H9 (cell line): ENCODE measurements at regions not wholly inside any gene's neighbourhood (a gene's known extent, or its start where the extent isn't known, plus 50 kb on each side); places are given as distances from the start of the nearest gene placed in this dataset.

ENCODE experiments used
- DNase-seq: peaks from one replicate; pipeline ENCODE4 v3.0.0-alpha.2; 2017
- H2AFZ ChIP-seq: one replicate; pipeline ENCODE4 v1.6.1; 2013; ENCODE audit warnings: mild to moderate bottlenecking, low read length, control low read depth, moderate library complexity
- H2AK5ac ChIP-seq: 2 replicates; pipeline ENCODE4 v1.6.1; 2013; ENCODE audit warnings: low read length, control low read depth, mixed read lengths; ENCODE audit not compliant: insufficient read length
- H2BK120ac ChIP-seq: one replicate; pipeline ENCODE4 v1.6.1; 2013; ENCODE audit warnings: low read depth, mild to moderate bottlenecking, low read length, control low read depth, inconsistent platforms; ENCODE audit not compliant: poor library complexity, severe bottlenecking
- H2BK12ac ChIP-seq: 2 replicates; pipeline ENCODE4 v1.6.1; 2013; ENCODE audit warnings: low read length, control low read depth, mixed read lengths, low read depth; ENCODE audit not compliant: insufficient read length
- H2BK15ac ChIP-seq: 2 replicates; pipeline ENCODE4 v1.6.1; 2013; ENCODE audit warnings: low read depth, low read length, control low read depth
- H2BK20ac ChIP-seq: one replicate; pipeline ENCODE4 v1.6.1; 2013; ENCODE audit warnings: low read depth, mild to moderate bottlenecking, low read length, control low read depth, inconsistent platforms; ENCODE audit not compliant: poor library complexity, severe bottlenecking
- H2BK5ac ChIP-seq: 2 replicates; pipeline ENCODE4 v1.6.1; 2013; ENCODE audit warnings: low read length, control low read depth, mixed read lengths; ENCODE audit not compliant: insufficient read length
- H3K14ac ChIP-seq: 2 replicates; pipeline ENCODE4 v1.6.1; 2013; ENCODE audit warnings: low read length, control low read depth; ENCODE audit not compliant: insufficient read depth
- H3K18ac ChIP-seq: 2 replicates; pipeline ENCODE4 v1.6.1; 2013; ENCODE audit warnings: low read depth, mild to moderate bottlenecking, mixed read lengths, low read length, control low read depth; ENCODE audit not compliant: insufficient read length
- H3K23ac ChIP-seq: 2 replicates; pipeline ENCODE4 v1.6.1; 2013; ENCODE audit warnings: low read length, control low read depth, mixed read lengths, low read depth; ENCODE audit not compliant: insufficient read length
- H3K23me2 ChIP-seq: 2 replicates; pipeline ENCODE4 v1.6.1; 2013; ENCODE audit warnings: low read depth, mild to moderate bottlenecking, mixed read lengths, low read length, control low read depth; ENCODE audit not compliant: insufficient read length, poor library complexity, severe bottlenecking
- H3K27ac ChIP-seq: 2 replicates; pipeline ENCODE4 v1.5.1; 2013; ENCODE audit warnings: low read length, control low read depth, mixed read lengths, low read depth; ENCODE audit not compliant: insufficient read length
- H3K27me3 ChIP-seq: 2 replicates; pipeline ENCODE4 v1.6.1; 2013; ENCODE audit warnings: low read length, control low read depth, inconsistent platforms; ENCODE audit not compliant: insufficient read depth
- H3K4ac ChIP-seq: 2 replicates; pipeline ENCODE4 v1.6.1; 2013; ENCODE audit warnings: low read depth, mild to moderate bottlenecking, control low read depth, inconsistent platforms, low read length, moderate library complexity
- H3K4me1 ChIP-seq: 2 replicates; pipeline ENCODE4 v1.6.1; 2013; ENCODE audit warnings: low read length, control low read depth, inconsistent platforms; ENCODE audit not compliant: insufficient read depth
- H3K4me2 ChIP-seq: 2 replicates; pipeline ENCODE4 v1.6.1; 2013; ENCODE audit warnings: low read length, control low read depth, mixed read lengths; ENCODE audit not compliant: insufficient read length, insufficient read depth
- H3K56ac ChIP-seq: 2 replicates; pipeline ENCODE4 v1.6.1; 2013; ENCODE audit warnings: low read depth, mild to moderate bottlenecking, mixed read lengths, low read length, control low read depth; ENCODE audit not compliant: insufficient read length
- H3K79me1 ChIP-seq: 2 replicates; pipeline ENCODE4 v1.6.1; 2013; ENCODE audit warnings: low read depth, mild to moderate bottlenecking, moderate library complexity, low read length, control low read depth, inconsistent platforms; ENCODE audit not compliant: insufficient read depth, poor library complexity, severe bottlenecking
- H3K79me2 ChIP-seq: 2 replicates; pipeline ENCODE4 v1.6.1; 2013; ENCODE audit warnings: low read length, control low read depth, inconsistent platforms; ENCODE audit not compliant: insufficient read depth
- H3K9ac ChIP-seq: 2 replicates; pipeline ENCODE4 v1.6.1; 2013; ENCODE audit warnings: low read length, control low read depth, mixed read lengths; ENCODE audit not compliant: insufficient read length; ENCODE audit errors: extremely low read depth
- H3K9me3 ChIP-seq: one replicate; pipeline ENCODE4 v1.6.1; 2013; ENCODE audit warnings: low read depth, low read length, inconsistent platforms; ENCODE audit not compliant: control insufficient read depth
- H3T11ph ChIP-seq: one replicate; pipeline ENCODE4 v1.6.1; 2013; ENCODE audit warnings: mild to moderate bottlenecking, low read length, control low read depth, inconsistent platforms
- H4K20me1 ChIP-seq: one replicate; pipeline ENCODE4 v1.6.1; 2013; ENCODE audit not compliant: control insufficient read depth, insufficient read length, insufficient read depth
- H4K5ac ChIP-seq: 2 replicates; pipeline ENCODE4 v1.6.1; 2013; ENCODE audit warnings: low read depth, mild to moderate bottlenecking, mixed read lengths, low read length, control low read depth; ENCODE audit not compliant: insufficient read length
- H4K8ac ChIP-seq: replicated peaks from 2 replicates; pipeline ENCODE4 v1.6.1; 2013; ENCODE audit warnings: low read length, control low read depth, mixed read lengths, low read depth; ENCODE audit not compliant: insufficient read length
- H4K91ac ChIP-seq: 2 replicates; pipeline ENCODE4 v1.6.1; 2013; ENCODE audit warnings: low read depth, mild to moderate bottlenecking, moderate library complexity, mixed read lengths, low read length, control low read depth; ENCODE audit not compliant: insufficient read length
- H3K27ac Mint-ChIP-seq, 3 experiments: 2 replicates in 2 of 3; 3 replicates in 1 of 3; pipeline ENCODE4 v1.8.0; 2020 to 2021; ENCODE audit warnings: mixed read lengths in 3 of 3, mild to moderate bottlenecking in 1 of 3, moderate library complexity in 1 of 3
- H3K27me3 Mint-ChIP-seq: 2 replicates; pipeline ENCODE4 v1.8.0; 2021; ENCODE audit warnings: low read depth, mild to moderate bottlenecking, moderate library complexity, mixed read lengths
- H3K36me3 Mint-ChIP-seq, 3 experiments: 2 replicates in 2 of 3; 3 replicates in 1 of 3; pipeline ENCODE4 v1.8.0; 2020 to 2021; ENCODE audit warnings: low read depth in 3 of 3, mixed read lengths in 3 of 3; ENCODE audit not compliant: insufficient read depth in 1 of 3
- H3K4me1 Mint-ChIP-seq, 2 experiments: 2 replicates each; pipeline ENCODE4 v1.8.0; 2020; ENCODE audit warnings: mixed read lengths in 2 of 2
- H3K4me3 Mint-ChIP-seq, 2 experiments: 2 replicates in 1 of 2; 3 replicates in 1 of 2; pipeline ENCODE4 v1.8.0; 2020 to 2021; ENCODE audit warnings: mild to moderate bottlenecking in 2 of 2, mixed read lengths in 2 of 2, moderate library complexity in 1 of 2
- H3K9me3 Mint-ChIP-seq, 2 experiments: 2 replicates in 1 of 2; 3 replicates in 1 of 2; pipeline ENCODE4 v1.8.0; 2020; ENCODE audit warnings: mild to moderate bottlenecking in 2 of 2, mixed read lengths in 2 of 2, moderate library complexity in 1 of 2
- CTCF ChIP-seq: fragments of 200-600 bp; sonication (generic); conservative IDR thresholded peaks from 3 replicates; pipeline ENCODE4 v1.8.0; 2021; ENCODE audit warnings: antibody characterized with exemption, mild to moderate bottlenecking
- WGBS: extraction: QIAGEN DNeasy Blood & Tissue Kit; methylation state at CpG from one replicate; pipeline ENCODE4 v1.1.7; 2013; ENCODE audit warnings: missing lambda C conversion rate, low lambda C conversion rate, mixed read lengths; ENCODE audit not compliant: insufficient read length; ENCODE audit errors: extremely low coverage; 5-methylcytosine and 5-hydroxymethylcytosine counted together

GRCh38 chr7:118696879-118697278 lies 472.4 kb downstream of the ANKRD7 start:
- Histone ChIP-seq H3K23ac (no peak overlapping the region), H2BK5ac (no peak overlapping the region), H4K8ac (no peak overlapping the region), H4K5ac (no peak overlapping the region), H3K79me2 (no peaks in the 10 kb centered on the region), H4K91ac (no peak overlapping the region), H3K56ac (no peak overlapping the region), H3K27ac (no peak overlapping the region), H3K18ac (no peak overlapping the region), H3K79me1 (no peaks in the 10 kb centered on the region), H3K4me1 (no peaks in the 10 kb centered on the region), H2AK5ac (no peak overlapping the region), H2BK120ac (no peak overlapping the region), H3K4ac (no peak overlapping the region), H3K14ac (no peak overlapping the region), H2BK20ac (no peak overlapping the region), H2BK12ac (no peak overlapping the region), H4K20me1 (no peaks in the 10 kb centered on the region), H2BK15ac (no peak overlapping the region), H3K9ac (no peak overlapping the region), H2AFZ (no peak overlapping the region), H3T11ph (no peak overlapping the region), H3K23me2 (no peaks in the 10 kb centered on the region), H3K9me3 (no peaks in the 10 kb centered on the region), H3K27me3 (no peaks in the 10 kb centered on the region), H3K4me2 (no peak overlapping the region)
- no peaks in the 10 kb centered on the region for H3K9me3 Mint-ChIP-seq
- H3K4me1 Mint-ChIP-seq = no peaks in the 10 kb centered on the region
- H3K27me3 Mint-ChIP-seq = no peaks in the 10 kb centered on the region
- WGBS = no CpG with 5 or more reads among the region's 2 CpGs
- no peaks in the 10 kb centered on the region for H3K36me3 Mint-ChIP-seq
- H3K27ac Mint-ChIP-seq = peak overlapping the region in 1 of 3 experiments; percentile 79; a peak in 2 of 7 replicates
- DNase-seq = no peak
- H3K4me3 Mint-ChIP-seq = no peak overlapping the region
- TF ChIP-seq CTCF = no peak
